Omental fat pad (tissue), 3 donors: ENCODE measurements at regions not wholly inside any gene's neighbourhood (a gene's known extent, or its start where the extent isn't known, plus 50 kb on each side); places are given as distances from the start of the nearest gene placed in this dataset.

Experiments used
- ATAC-seq: fragments of 150-250 bp; one replicate; pipeline ENCODE4 v1.9.1; 2016; ENCODE audit warnings: mild to moderate bottlenecking, moderate library complexity; ENCODE audit not compliant: low FRiP score
- DNase-seq: peaks from one replicate; pipeline ENCODE4 v3.0.0-alpha.2; 2019; ENCODE audit warnings: low spot score
- TF ChIP-seq, protein P1 (sequence below), 3 donors: fragments of 450-650 bp; IDR thresholded peaks; one replicate each; pipeline ENCODE4 v1.5.1; 2016 to 2017; ENCODE audit warnings: antibody characterized with exemption in 3 of 3, mild to moderate bottlenecking in 3 of 3, moderate library complexity in 2 of 3

DNA sequence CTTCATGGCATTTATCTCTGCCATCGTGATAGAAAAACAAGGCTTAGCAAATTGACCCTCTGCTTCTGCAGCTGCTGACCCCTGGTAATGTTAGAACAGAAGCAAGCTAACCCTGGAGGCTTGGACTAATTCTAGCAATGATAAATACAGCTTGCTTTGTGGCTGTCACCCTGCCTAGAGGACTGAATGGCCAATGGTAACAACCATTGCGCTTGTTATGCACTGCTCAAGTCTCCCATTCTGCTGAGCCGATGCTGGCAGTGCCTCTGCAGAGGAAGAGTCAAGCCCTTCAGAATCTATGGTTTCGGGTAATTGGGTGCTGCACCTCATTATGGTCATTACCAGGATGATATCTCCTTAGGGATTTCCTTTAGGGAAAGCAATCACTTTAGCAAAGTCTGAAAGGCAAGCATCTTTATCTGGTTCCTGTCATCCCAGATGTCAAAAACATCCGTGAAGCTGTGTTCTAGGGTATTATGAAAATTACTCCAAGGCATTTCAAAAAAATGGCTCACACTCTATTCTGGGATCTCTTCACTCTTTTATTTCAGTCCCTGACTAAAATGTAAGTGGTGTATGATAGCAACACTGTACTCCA is 186.8 kb upstream of the DLGAP1 start:
- TF ChIP-seq, protein P1, sequence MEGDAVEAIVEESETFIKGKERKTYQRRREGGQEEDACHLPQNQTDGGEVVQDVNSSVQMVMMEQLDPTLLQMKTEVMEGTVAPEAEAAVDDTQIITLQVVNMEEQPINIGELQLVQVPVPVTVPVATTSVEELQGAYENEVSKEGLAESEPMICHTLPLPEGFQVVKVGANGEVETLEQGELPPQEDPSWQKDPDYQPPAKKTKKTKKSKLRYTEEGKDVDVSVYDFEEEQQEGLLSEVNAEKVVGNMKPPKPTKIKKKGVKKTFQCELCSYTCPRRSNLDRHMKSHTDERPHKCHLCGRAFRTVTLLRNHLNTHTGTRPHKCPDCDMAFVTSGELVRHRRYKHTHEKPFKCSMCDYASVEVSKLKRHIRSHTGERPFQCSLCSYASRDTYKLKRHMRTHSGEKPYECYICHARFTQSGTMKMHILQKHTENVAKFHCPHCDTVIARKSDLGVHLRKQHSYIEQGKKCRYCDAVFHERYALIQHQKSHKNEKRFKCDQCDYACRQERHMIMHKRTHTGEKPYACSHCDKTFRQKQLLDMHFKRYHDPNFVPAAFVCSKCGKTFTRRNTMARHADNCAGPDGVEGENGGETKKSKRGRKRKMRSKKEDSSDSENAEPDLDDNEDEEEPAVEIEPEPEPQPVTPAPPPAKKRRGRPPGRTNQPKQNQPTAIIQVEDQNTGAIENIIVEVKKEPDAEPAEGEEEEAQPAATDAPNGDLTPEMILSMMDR (IDR thresholded peaks at IDR 0.05): no peak
- ATAC-seq: no peak
- DNase-seq: no peak

GRCh38 chr18:4640349-4641012 is 185.4 kb upstream of the DLGAP1 start:
- DNase-seq (no peak), ATAC-seq (no peak)
- TF ChIP-seq, protein P1 (IDR thresholded peaks at IDR 0.05): no peak

DNA sequence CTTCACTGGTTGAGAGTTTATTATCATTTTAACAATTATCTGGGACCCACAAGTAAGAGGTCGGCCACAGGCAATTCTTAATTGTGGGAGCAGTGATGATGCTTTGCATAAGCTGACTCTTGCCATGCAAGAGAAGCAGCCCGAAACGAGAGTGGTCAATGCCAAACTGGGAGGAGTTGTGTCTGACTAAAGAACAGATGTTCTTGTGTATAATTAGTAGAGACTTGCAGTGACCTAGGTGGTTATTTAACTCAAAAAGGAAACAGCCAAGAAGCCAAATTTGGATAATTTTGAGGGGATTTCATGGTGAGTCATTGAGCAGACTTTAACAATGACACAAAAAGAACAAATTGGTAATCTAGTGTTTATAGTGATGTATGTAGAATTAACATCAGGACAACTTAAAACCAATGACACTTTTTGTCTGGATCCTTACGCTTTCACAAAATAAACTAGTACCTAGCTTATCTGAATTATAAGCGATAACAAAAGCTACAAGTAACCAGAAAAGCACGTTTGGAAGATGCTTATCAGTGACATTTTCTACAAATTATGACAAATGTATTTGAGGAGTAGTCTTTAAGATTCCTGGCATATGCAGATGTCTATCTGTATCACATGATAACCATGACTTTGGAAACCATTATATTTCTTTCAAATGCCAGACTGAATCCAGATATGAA is 184.7 kb upstream of the DLGAP1 start:
- DNase-seq: no peak
- TF ChIP-seq, protein P1 (IDR thresholded peaks at IDR 0.05): no peak
- ATAC-seq: no peak

DNA sequence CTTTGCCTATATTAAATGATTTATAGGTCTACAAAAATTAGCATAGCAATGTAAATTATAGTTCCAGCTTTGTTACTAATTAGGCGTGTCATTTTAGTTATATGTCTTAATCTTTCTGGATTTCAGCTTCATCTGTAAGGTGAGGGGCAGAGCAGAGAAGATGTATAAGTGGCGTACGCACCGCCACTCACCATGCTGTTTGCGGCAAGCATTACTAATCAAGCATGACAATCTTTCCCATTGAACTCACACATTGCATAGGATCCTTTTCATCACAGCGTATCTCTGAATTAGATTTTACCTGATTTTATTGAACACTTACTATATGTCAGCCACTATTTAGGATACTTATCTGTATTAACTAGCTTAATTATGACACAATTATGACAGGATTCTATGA is 183.6 kb upstream of the DLGAP1 start:
- DNase-seq (no peak), ATAC-seq (no peak)
- TF ChIP-seq, protein P1 (IDR thresholded peaks at IDR 0.05): no peak

GRCh38 chr18:4637876-4638275 is 182.8 kb upstream of the DLGAP1 start:
- ATAC-seq (no peak), DNase-seq (no peak)
- TF ChIP-seq, protein P1 (IDR thresholded peaks at IDR 0.05): no peak

DNA sequence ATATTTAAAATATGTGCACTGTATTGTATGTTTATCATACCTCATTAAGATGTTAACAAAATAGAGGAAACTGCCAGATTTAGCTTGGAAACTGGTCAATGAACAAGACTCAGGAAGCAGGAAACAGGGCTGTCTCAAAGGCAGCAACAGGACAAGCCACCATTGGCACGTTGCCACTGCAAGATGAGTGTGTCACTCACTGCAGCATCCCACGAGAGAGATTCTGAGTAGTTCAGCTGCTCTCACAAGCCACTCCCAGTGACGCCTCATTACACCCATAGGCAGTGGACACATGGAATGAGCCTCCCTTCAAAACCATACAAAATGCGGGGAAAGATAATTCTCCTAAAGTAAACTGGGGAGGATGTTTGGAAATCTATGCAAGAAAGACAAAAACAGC is 181.9 kb upstream of the DLGAP1 start:
- ATAC-seq (no peak), DNase-seq (no peak)
- TF ChIP-seq, protein P1 (IDR thresholded peaks at IDR 0.05): no peak
